Smooth muscle cell (in vitro differentiated cells): ENCODE measurements at regions not wholly inside any gene's neighbourhood (a gene's known extent, or its start where the extent isn't known, plus 50 kb on each side); places are given as distances from the start of the nearest gene placed in this dataset.

Source experiments
- DNase-seq: peaks from one replicate; lab custom pipeline; 2025; ENCODE audit not compliant: unreplicated experiment; lab: John Stamatoyannopoulos, UW
- H2AFZ ChIP-seq: fragments of 200-600 bp; sonication (generic); 2 replicates; pipeline ENCODE4 v1.6.0; 2016; ENCODE audit warnings: antibody characterized with exemption, low read depth, mild to moderate bottlenecking
- H3F3A ChIP-seq: fragments of 200-600 bp; sonication (generic); 2 replicates; pipeline ENCODE4 v1.6.0; 2017; ENCODE audit warnings: antibody characterized with exemption, low read depth
- H3K27ac ChIP-seq: fragments of 200-600 bp; sonication (generic); 2 replicates; pipeline ENCODE4 v1.5.1; 2016; ENCODE audit warnings: low read depth, mild to moderate bottlenecking
- H3K27me3 ChIP-seq: fragments of 200-600 bp; sonication (generic); 2 replicates; pipeline ENCODE4 v1.6.1; 2016; ENCODE audit warnings: low read depth, mild to moderate bottlenecking
- H3K36me3 ChIP-seq: fragments of 200-600 bp; sonication (generic); 2 replicates; pipeline ENCODE4 v1.5.1; 2016; ENCODE audit warnings: low read depth
- H3K4me1 ChIP-seq: fragments of 200-600 bp; sonication (generic); 2 replicates; pipeline ENCODE4 v1.5.1; 2016; ENCODE audit warnings: low read depth
- H3K4me2 ChIP-seq: fragments of 200-600 bp; sonication (generic); 2 replicates; pipeline ENCODE4 v1.6.0; 2016; ENCODE audit warnings: mild to moderate bottlenecking
- H3K4me3 ChIP-seq: fragments of 200-600 bp; sonication (generic); 2 replicates; pipeline ENCODE4 v1.5.1; 2016; ENCODE audit warnings: mild to moderate bottlenecking
- H3K79me2 ChIP-seq: fragments of 200-600 bp; sonication (generic); 2 replicates; pipeline ENCODE4 v1.6.0; 2016; ENCODE audit warnings: low read depth, mild to moderate bottlenecking
- H3K9ac ChIP-seq: fragments of 200-600 bp; sonication (generic); 2 replicates; pipeline ENCODE4 v1.6.0; 2016; ENCODE audit warnings: low read depth
- H3K9me3 ChIP-seq: fragments of 200-600 bp; sonication (generic); replicated peaks from 2 replicates; pipeline ENCODE4 v1.5.1; 2016; ENCODE audit warnings: low read depth
- H4K20me1 ChIP-seq: fragments of 200-600 bp; sonication (generic); 2 replicates; pipeline ENCODE4 v1.6.0; 2016; ENCODE audit warnings: low read depth
- WGBS: methylation state at CpG from one replicate; pipeline ENCODE4 v1.1.7; 2016; ENCODE audit warnings: low lambda C conversion rate; 5-methylcytosine and 5-hydroxymethylcytosine counted together
- TF ChIP-seq, protein P1 (sequence below): fragments of 200-600 bp; sonication (generic); IDR thresholded peaks from 2 replicates; pipeline ENCODE4 v1.5.1; 2017; ENCODE audit warnings: borderline replicate concordance, mild to moderate bottlenecking, antibody characterized with exemption; ENCODE audit not compliant: insufficient read depth, poor library complexity, severe bottlenecking

DNA sequence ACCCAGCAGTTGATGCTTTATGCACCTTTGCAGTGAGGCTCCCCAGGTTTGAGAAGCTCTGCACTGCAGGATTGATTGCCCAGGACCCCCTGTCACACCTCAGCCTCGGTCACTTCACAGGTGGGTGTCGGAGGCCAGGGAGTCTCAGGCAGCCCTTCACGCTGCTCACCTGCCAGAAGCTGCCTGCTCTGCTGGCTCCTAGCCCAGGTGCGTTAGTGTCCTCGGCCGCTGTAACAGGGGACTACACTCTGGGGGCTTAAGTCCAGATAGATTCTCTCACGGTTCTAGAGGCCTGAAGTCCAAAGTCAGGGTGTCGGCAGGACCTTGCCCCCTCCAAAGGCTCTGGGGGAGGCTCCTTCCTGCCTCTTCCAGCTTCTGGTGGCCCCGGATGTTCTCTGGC, 79.9 kb downstream of the CPZ start:
- 84% methylated on average over 9 of the region's 9 CpGs for WGBS
- TF ChIP-seq, protein P1, sequence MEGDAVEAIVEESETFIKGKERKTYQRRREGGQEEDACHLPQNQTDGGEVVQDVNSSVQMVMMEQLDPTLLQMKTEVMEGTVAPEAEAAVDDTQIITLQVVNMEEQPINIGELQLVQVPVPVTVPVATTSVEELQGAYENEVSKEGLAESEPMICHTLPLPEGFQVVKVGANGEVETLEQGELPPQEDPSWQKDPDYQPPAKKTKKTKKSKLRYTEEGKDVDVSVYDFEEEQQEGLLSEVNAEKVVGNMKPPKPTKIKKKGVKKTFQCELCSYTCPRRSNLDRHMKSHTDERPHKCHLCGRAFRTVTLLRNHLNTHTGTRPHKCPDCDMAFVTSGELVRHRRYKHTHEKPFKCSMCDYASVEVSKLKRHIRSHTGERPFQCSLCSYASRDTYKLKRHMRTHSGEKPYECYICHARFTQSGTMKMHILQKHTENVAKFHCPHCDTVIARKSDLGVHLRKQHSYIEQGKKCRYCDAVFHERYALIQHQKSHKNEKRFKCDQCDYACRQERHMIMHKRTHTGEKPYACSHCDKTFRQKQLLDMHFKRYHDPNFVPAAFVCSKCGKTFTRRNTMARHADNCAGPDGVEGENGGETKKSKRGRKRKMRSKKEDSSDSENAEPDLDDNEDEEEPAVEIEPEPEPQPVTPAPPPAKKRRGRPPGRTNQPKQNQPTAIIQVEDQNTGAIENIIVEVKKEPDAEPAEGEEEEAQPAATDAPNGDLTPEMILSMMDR: no peak

DNA sequence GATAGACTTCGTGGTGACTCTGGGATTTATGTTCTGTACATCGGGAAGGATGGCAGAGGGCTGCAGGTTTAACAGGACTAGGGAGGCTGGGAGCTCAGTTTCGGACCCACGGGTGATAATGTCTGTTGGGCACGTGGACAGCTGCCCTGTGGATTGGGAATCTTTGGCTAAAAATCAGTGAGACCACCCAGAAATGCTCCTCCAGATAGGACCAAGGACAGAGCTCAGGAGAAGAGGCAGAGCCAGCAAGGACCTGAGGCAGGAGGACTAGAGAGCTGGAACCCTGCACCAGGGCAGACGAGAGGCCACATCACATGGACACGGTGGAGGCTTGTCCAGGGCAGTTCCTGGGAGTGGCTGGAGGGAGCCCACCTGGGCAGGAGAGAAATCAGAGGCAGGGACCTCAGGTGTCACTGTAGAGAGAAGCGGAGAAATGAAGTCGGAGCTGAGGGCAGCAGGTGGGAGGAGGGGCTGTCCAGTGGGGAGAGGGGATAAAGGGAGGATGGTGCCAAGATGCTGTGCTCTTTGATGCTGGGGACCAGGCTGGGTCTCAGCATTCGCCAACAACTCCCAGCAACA, 79.2 kb downstream of the CPZ start:
- Histone ChIP-seq H3K27ac (no peak overlapping the region), H3K9me3 (no peaks in the 10 kb centered on the region), H3K4me2 (no peak overlapping the region), H4K20me1 (no peaks in the 10 kb centered on the region), H3K4me1 (no peaks in the 10 kb centered on the region), H3K9ac (no peak overlapping the region), H3K79me2 (no peaks in the 10 kb centered on the region), H3K36me3 (no peaks in the 10 kb centered on the region), H3F3A (no peaks in the 10 kb centered on the region), H3K4me3 (no peak overlapping the region), H3K27me3 (peaks cover 17% of the 10 kb centered on the region), H2AFZ (no peak overlapping the region)
- 73% methylated on average over 9 of the region's 10 CpGs for WGBS
- TF ChIP-seq, protein P1: no peak
- no peak for DNase-seq

More for the DNA sequence above, 79.9 kb downstream of the CPZ start:
- Histone ChIP-seq H2AFZ (no peak overlapping the region), H3K27me3 (peaks cover 17% of the 10 kb centered on the region), H3K79me2 (no peaks in the 10 kb centered on the region), H3K9me3 (no peaks in the 10 kb centered on the region), H3K4me1 (no peaks in the 10 kb centered on the region), H3K27ac (no peak overlapping the region), H3K9ac (no peak overlapping the region), H3F3A (no peaks in the 10 kb centered on the region), H4K20me1 (no peaks in the 10 kb centered on the region), H3K4me2 (no peak overlapping the region), H3K4me3 (no peak overlapping the region), H3K36me3 (no peaks in the 10 kb centered on the region)
- no peak for DNase-seq
